ENCODE measurements at regions not wholly inside any gene's neighbourhood (a gene's known extent, or its start where the extent isn't known, plus 50 kb on each side); places are given as distances from the start of the nearest gene placed in this dataset.

GRCh38 chr12:39144613-39145061, 239.2 kb upstream of the CPNE8 start:
- DNase-seq, result no peak

GRCh38 chr12:39138268-39138667, 232.9 kb upstream of the CPNE8 start:
- in situ Hi-C loops (cut with MboI; ENCODE audit: low pct_unique_long_range_greater_than_20kb, low sequenced_read_pairs), result no loop called here

More at GRCh38 chr12:39144613-39145061, 239.2 kb upstream of the CPNE8 start:
- in situ Hi-C loops (cut with MboI; ENCODE audit: low pct_unique_long_range_greater_than_20kb, low sequenced_read_pairs), result no loop called here

GRCh38 chr12:39127401-39127800, 222.0 kb upstream of the CPNE8 start:
- no peak for DNase-seq
- in situ Hi-C loops (cut with MboI; ENCODE audit: low pct_unique_long_range_greater_than_20kb, low sequenced_read_pairs), result no loop called here

More at GRCh38 chr12:39138268-39138667, 232.9 kb upstream of the CPNE8 start:
- DNase-seq, result no peak

- no peak for DNase-seq
- in situ Hi-C loops (cut with MboI; ENCODE audit: low pct_unique_long_range_greater_than_20kb, low sequenced_read_pairs), result no loop called here
Observed at GRCh38 chr12:39125566-39125965, 220.2 kb upstream of the CPNE8 start.

- in situ Hi-C loops (cut with MboI; ENCODE audit: low pct_unique_long_range_greater_than_20kb, low sequenced_read_pairs), result no loop called here
- DNase-seq, result no peak
Observed at GRCh38 chr12:39124768-39125167, 219.4 kb upstream of the CPNE8 start.

- in situ Hi-C loops (cut with MboI; ENCODE audit: low pct_unique_long_range_greater_than_20kb, low sequenced_read_pairs), result no loop called here
- no peak for DNase-seq
Observed at GRCh38 chr12:39123580-39124253, 218.3 kb upstream of the CPNE8 start.

- in situ Hi-C loops (cut with MboI; ENCODE audit: low pct_unique_long_range_greater_than_20kb, low sequenced_read_pairs), result no loop called here
- DNase-seq, result no peak
Observed at GRCh38 chr12:39122562-39123204, 217.3 kb upstream of the CPNE8 start.

GRCh38 chr12:39116861-39117260, 211.5 kb upstream of the CPNE8 start:
- in situ Hi-C loops (cut with MboI; ENCODE audit: low pct_unique_long_range_greater_than_20kb, low sequenced_read_pairs), result no loop called here
- no peak for DNase-seq

- in situ Hi-C loops (cut with MboI; ENCODE audit: low pct_unique_long_range_greater_than_20kb, low sequenced_read_pairs), result no loop called here
Observed at GRCh38 chr12:39112064-39112463, 206.7 kb upstream of the CPNE8 start.

GRCh38 chr12:39105111-39105510, 199.7 kb upstream of the CPNE8 start:
- in situ Hi-C loops (cut with MboI; ENCODE audit: low pct_unique_long_range_greater_than_20kb, low sequenced_read_pairs), result no loop called here
- no peak for DNase-seq

More at GRCh38 chr12:39112064-39112463, 206.7 kb upstream of the CPNE8 start:
- DNase-seq, result no peak

GRCh38 chr12:39103552-39104165, 198.3 kb upstream of the CPNE8 start:
- peak; percentile 69 for DNase-seq
- in situ Hi-C loops (cut with MboI; ENCODE audit: low pct_unique_long_range_greater_than_20kb, low sequenced_read_pairs), result no loop called here

GRCh38 chr12:39102474-39103209, 197.3 kb upstream of the CPNE8 start:
- no peak for DNase-seq
- in situ Hi-C loops (cut with MboI; ENCODE audit: low pct_unique_long_range_greater_than_20kb, low sequenced_read_pairs), result no loop called here

- no peak for DNase-seq
- in situ Hi-C loops (cut with MboI; ENCODE audit: low pct_unique_long_range_greater_than_20kb, low sequenced_read_pairs), result no loop called here
Observed at GRCh38 chr12:39095636-39096330, 190.4 kb upstream of the CPNE8 start.

- DNase-seq, result no peak
- in situ Hi-C loops (cut with MboI; ENCODE audit: low pct_unique_long_range_greater_than_20kb, low sequenced_read_pairs), result no loop called here
Observed at GRCh38 chr12:39081910-39082309, 176.5 kb upstream of the CPNE8 start.

- in situ Hi-C loops (cut with MboI; ENCODE audit: low pct_unique_long_range_greater_than_20kb, low sequenced_read_pairs), result no loop called here
- DNase-seq, result no peak
Observed at GRCh38 chr12:39077226-39077625, 171.8 kb upstream of the CPNE8 start.

- in situ Hi-C loops (cut with MboI; ENCODE audit: low pct_unique_long_range_greater_than_20kb, low sequenced_read_pairs), result no loop called here
- DNase-seq, result no peak
Observed at GRCh38 chr12:39074063-39074462, 168.7 kb upstream of the CPNE8 start.

- in situ Hi-C loops (cut with MboI; ENCODE audit: low pct_unique_long_range_greater_than_20kb, low sequenced_read_pairs), result no loop called here
- DNase-seq, result no peak
Observed at GRCh38 chr12:39072658-39073057, 167.3 kb upstream of the CPNE8 start.

- DNase-seq, result no peak
- in situ Hi-C loops (cut with MboI; ENCODE audit: low pct_unique_long_range_greater_than_20kb, low sequenced_read_pairs), result no loop called here
Observed at GRCh38 chr12:39071611-39072010, 166.2 kb upstream of the CPNE8 start.

- in situ Hi-C loops (cut with MboI; ENCODE audit: low pct_unique_long_range_greater_than_20kb, low sequenced_read_pairs), result no loop called here
- DNase-seq, result no peak
Observed at GRCh38 chr12:39070775-39071174, 165.4 kb upstream of the CPNE8 start.
